Osteocyte (in vitro differentiated cells): ENCODE measurements at regions not wholly inside any gene's neighbourhood (a gene's known extent, or its start where the extent isn't known, plus 50 kb on each side); places are given as distances from the start of the nearest gene placed in this dataset.

Source experiments
- DNase-seq: peaks from one replicate; pipeline ENCODE4 v3.0.0; 2021; ENCODE audit warnings: mixed read lengths; ENCODE audit not compliant: unreplicated experiment; ENCODE audit errors: extremely low spot score
- H3K27ac Mint-ChIP-seq: one replicate; pipeline ENCODE4 v1.8.0; 2021; ENCODE audit warnings: mild to moderate bottlenecking, mixed read lengths; ENCODE audit not compliant: unreplicated experiment
- H3K27me3 Mint-ChIP-seq: one replicate; pipeline ENCODE4 v1.8.0; 2021; ENCODE audit warnings: mixed read lengths; ENCODE audit not compliant: unreplicated experiment
- H3K36me3 Mint-ChIP-seq: one replicate; pipeline ENCODE4 v1.8.0; 2021; ENCODE audit warnings: mixed read lengths; ENCODE audit not compliant: unreplicated experiment
- H3K4me1 Mint-ChIP-seq: one replicate; pipeline ENCODE4 v1.8.0; 2021; ENCODE audit warnings: mixed read lengths; ENCODE audit not compliant: unreplicated experiment
- H3K4me3 Mint-ChIP-seq: one replicate; pipeline ENCODE4 v1.8.0; 2021; ENCODE audit warnings: mild to moderate bottlenecking, moderate library complexity, mixed read lengths; ENCODE audit not compliant: unreplicated experiment
- H3K9me3 Mint-ChIP-seq: one replicate; pipeline ENCODE4 v1.8.0; 2021; ENCODE audit warnings: mixed read lengths; ENCODE audit not compliant: unreplicated experiment
- TF ChIP-seq, protein P1 (sequence below): fragments of 200-600 bp; sonication (generic); IDR thresholded peaks from 2 replicates; pipeline ENCODE4 v1.5.0; 2021; ENCODE audit warnings: antibody characterized with exemption, mild to moderate bottlenecking, moderate library complexity

DNA sequence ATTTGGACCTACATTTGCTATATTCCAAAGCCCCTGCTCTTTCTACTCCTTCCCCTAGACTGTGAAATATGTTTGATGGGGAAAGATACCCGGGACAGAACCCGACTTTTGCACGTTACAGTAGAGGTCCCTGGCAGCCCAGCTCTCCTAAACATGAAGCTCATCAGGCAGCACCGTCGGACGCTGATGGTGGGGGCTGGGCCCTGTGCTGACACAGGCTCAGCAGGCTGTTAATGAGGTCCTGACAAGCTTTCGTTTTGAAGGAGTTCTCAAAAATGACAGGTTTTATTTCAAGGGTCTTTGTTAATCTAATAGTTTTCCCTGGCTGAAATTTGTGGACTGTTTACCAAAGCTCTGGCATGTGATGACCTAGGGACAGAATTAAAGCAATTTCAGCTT is 102.3 kb downstream of the SLC25A47 start:
- Mint-ChIP-seq H3K4me1 (peaks cover 60% of the 10 kb centered on the region), H3K4me3 (no peak overlapping the region), H3K9me3 (no peaks in the 10 kb centered on the region), H3K36me3 (peaks cover 3% of the 10 kb centered on the region), H3K27ac (no peak overlapping the region), H3K27me3 (no peaks in the 10 kb centered on the region)
- DNase-seq, result no peak
- TF ChIP-seq, protein P1, sequence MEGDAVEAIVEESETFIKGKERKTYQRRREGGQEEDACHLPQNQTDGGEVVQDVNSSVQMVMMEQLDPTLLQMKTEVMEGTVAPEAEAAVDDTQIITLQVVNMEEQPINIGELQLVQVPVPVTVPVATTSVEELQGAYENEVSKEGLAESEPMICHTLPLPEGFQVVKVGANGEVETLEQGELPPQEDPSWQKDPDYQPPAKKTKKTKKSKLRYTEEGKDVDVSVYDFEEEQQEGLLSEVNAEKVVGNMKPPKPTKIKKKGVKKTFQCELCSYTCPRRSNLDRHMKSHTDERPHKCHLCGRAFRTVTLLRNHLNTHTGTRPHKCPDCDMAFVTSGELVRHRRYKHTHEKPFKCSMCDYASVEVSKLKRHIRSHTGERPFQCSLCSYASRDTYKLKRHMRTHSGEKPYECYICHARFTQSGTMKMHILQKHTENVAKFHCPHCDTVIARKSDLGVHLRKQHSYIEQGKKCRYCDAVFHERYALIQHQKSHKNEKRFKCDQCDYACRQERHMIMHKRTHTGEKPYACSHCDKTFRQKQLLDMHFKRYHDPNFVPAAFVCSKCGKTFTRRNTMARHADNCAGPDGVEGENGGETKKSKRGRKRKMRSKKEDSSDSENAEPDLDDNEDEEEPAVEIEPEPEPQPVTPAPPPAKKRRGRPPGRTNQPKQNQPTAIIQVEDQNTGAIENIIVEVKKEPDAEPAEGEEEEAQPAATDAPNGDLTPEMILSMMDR, result no peak

- Mint-ChIP-seq H3K4me3 (no peak overlapping the region), H3K27ac (no peak overlapping the region), H3K9me3 (no peaks in the 10 kb centered on the region), H3K27me3 (no peaks in the 10 kb centered on the region), H3K4me1 (peaks cover 55% of the 10 kb centered on the region), H3K36me3 (peaks cover 3% of the 10 kb centered on the region)
- TF ChIP-seq, protein P1, result no peak
- no peak for DNase-seq
Observed at GRCh38 chr14:100426314-100426713, 103.2 kb downstream of the SLC25A47 start.

DNA sequence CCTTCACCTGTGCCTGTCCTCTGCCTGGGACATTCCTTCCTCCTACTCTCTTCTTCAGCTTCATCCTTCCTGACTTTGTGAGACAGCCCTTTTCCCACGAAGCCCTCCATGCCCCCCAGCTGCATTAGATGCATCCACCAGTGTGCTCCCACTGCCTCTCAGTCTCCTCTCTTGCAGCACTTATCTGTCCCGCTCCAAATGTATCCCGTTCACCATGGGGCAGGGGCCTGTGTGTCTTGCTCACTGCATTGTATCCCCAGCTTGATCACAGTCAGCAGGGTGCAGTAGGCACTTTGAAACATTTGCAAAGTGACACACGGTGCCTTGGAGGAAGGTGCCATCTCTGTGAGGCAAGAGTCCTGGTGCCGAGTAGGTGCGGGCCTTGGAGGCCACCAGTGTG is 104.0 kb downstream of the SLC25A47 start:
- no peak overlapping the region for H3K27ac Mint-ChIP-seq
- no peak for DNase-seq
- no peak overlapping the region for H3K4me3 Mint-ChIP-seq
- H3K4me1 Mint-ChIP-seq, result peaks cover 48% of the 10 kb centered on the region
- peaks cover 3% of the 10 kb centered on the region for H3K36me3 Mint-ChIP-seq
- TF ChIP-seq, protein P1, result no peak
- no peaks in the 10 kb centered on the region for H3K27me3 Mint-ChIP-seq
- H3K9me3 Mint-ChIP-seq, result no peaks in the 10 kb centered on the region

- Mint-ChIP-seq H3K4me1 (peaks cover 33% of the 10 kb centered on the region), H3K36me3 (peaks cover 3% of the 10 kb centered on the region), H3K27me3 (no peaks in the 10 kb centered on the region), H3K4me3 (peak overlapping the region; percentile 5), H3K27ac (peak overlapping the region; percentile 39), H3K9me3 (no peaks in the 10 kb centered on the region)
- TF ChIP-seq, protein P1, result no peak
- no peak for DNase-seq
Observed at GRCh38 chr14:100428727-100429126, 105.6 kb downstream of the SLC25A47 start.

DNA sequence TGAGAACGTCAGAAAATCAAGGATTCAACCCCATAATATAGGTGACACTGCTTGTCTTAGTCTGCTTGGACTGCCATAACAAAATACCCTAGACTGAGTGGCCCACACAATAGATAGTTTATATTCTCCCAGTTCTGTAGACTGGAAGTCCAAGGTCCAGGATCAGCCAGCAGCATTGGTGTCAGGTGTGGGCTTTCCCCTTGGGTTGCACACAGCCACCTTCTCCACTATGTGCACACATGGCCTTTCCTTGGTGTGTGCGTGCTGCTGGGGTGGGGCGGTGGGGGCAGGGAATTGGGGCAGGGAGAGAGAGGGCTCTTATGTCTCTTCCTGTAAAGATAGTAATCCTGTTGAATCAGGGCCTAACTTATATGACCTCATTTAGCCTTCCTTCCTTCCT is 106.4 kb downstream of the SLC25A47 start:
- no peak for DNase-seq
- Mint-ChIP-seq H3K27me3 (no peaks in the 10 kb centered on the region), H3K4me3 (no peak overlapping the region), H3K9me3 (no peaks in the 10 kb centered on the region), H3K4me1 (peaks cover 36% of the 10 kb centered on the region), H3K27ac (no peak overlapping the region), H3K36me3 (peaks cover 3% of the 10 kb centered on the region)
- TF ChIP-seq, protein P1, result no peak
